ENCODE measurements at regions not wholly inside any gene's neighbourhood (a gene's known extent, or its start where the extent isn't known, plus 50 kb on each side); places are given as distances from the start of the nearest gene placed in this dataset.
"Not testable (repeated sequence)": the region's sequence is repeated elsewhere in the genome, so short reads cannot be mapped to it uniquely, and the experiment has no call there.

DNA sequence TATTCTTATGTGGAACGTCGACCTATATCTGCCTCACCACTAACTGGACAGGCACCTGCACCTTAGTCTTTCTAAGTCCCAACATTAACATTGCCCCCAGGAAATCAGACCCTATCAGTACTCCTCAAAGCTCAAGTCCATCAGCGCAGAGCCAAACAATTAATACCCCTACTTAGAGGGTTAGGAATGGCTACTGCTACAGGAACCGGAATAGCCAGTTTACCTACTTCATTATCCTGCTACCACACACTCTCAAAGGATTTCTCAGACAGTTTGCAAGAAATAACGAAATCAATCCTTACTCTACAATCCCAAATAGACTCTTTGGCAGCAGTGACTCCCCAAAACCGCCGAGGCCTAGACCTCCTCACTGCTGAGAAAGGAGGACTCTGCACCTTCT is 123.1 kb upstream of the CRY1 start:
- TF ChIP-seq POLR2A (IDR thresholded peaks at IDR 0.05; ENCODE audit: low read depth, low read length); FOS (IDR thresholded peaks at IDR 0.05; ENCODE audit: borderline replicate concordance, insufficient read depth, low read length); POLR2AphosphoS5 (IDR thresholded peaks at IDR 0.05; ENCODE audit: insufficient read depth, low read depth, low read length); EZH2 (IDR thresholded peaks at IDR 0.05; ENCODE audit: borderline replicate concordance, low read depth, low read length, severe bottlenecking); JUN (IDR thresholded peaks at IDR 0.05; ENCODE audit: borderline replicate concordance, insufficient read depth, insufficient read length, low read depth): not testable (repeated sequence)
- TF ChIP-seq, protein P1, sequence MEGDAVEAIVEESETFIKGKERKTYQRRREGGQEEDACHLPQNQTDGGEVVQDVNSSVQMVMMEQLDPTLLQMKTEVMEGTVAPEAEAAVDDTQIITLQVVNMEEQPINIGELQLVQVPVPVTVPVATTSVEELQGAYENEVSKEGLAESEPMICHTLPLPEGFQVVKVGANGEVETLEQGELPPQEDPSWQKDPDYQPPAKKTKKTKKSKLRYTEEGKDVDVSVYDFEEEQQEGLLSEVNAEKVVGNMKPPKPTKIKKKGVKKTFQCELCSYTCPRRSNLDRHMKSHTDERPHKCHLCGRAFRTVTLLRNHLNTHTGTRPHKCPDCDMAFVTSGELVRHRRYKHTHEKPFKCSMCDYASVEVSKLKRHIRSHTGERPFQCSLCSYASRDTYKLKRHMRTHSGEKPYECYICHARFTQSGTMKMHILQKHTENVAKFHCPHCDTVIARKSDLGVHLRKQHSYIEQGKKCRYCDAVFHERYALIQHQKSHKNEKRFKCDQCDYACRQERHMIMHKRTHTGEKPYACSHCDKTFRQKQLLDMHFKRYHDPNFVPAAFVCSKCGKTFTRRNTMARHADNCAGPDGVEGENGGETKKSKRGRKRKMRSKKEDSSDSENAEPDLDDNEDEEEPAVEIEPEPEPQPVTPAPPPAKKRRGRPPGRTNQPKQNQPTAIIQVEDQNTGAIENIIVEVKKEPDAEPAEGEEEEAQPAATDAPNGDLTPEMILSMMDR (IDR thresholded peaks at IDR 0.05; ENCODE audit: extremely low read depth in 1 of 2, insufficient read depth in 1 of 2, low read depth in 1 of 2, low read length in 2 of 2), result not testable (repeated sequence)
- TF ChIP-seq, protein P2, sequence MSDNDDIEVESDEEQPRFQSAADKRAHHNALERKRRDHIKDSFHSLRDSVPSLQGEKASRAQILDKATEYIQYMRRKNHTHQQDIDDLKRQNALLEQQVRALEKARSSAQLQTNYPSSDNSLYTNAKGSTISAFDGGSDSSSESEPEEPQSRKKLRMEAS (IDR thresholded peaks at IDR 0.05; ENCODE audit: insufficient read depth, insufficient read length), result not testable (repeated sequence)
